Neural cell (in vitro differentiated cells): ENCODE measurements at regions not wholly inside any gene's neighbourhood (a gene's known extent, or its start where the extent isn't known, plus 50 kb on each side); places are given as distances from the start of the nearest gene placed in this dataset.

ENCODE experiments used
- EZH2 ChIP-seq: fragments of 200-600, 300-800 bp; shearing (Covaris generic), sonication (generic); IDR thresholded peaks from 2 replicates; pipeline ENCODE4 v1.6.1; 2014; ENCODE audit warnings: antibody characterized with exemption, low read length, borderline replicate concordance, mild to moderate bottlenecking; ENCODE audit not compliant: insufficient read depth, poor library complexity, severe bottlenecking
- TF ChIP-seq, protein P1 (sequence below): fragments of 450-650 bp; IDR thresholded peaks from 2 replicates; pipeline ENCODE4 v1.5.1; 2014; ENCODE audit warnings: antibody characterized with exemption, mild to moderate bottlenecking, moderate library complexity; ENCODE audit not compliant: poor library complexity, severe bottlenecking

DNA sequence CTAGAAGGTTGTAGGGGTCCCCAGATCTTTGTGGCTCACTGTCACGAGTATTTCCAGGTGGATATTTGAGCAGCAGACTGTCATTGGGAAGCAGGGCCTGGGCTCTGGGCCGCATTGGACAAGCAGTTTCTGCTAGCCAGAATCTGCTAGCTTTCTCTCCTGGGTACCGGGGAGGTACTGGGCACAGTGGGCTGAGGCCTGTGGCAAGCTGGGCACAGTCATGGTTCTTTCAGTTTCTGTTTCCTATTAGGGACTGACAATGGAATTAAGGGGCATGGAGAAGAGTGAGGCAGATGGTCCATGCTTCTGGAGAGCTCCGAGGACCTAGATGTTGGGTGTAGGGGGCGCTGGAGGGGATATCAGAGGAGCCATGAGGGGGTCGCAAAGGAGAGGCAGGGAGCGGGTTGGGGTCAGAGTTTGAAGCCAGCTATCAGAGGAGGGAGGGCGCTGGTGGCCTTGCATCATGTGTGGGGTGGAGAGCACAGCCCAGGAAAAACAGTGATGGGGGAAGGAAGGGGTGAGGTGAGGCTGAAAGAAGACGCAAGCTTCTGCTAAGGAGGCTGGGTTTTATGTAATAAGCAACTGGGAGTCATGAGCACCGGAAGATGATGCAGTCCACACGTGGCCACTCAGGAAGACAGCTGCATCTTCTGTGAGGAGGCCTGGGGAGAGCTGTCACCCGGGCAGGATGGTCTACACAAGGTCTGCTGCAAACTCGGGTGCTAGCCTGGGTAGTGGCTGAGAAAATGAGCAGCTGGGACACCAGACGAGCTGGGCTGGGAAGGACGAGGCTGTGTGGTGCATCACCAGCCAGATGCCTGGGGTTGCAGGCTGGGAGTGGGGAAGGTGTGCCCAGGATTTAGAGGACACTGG, 72.7 kb downstream of the IER5 start:
- TF ChIP-seq, protein P1, sequence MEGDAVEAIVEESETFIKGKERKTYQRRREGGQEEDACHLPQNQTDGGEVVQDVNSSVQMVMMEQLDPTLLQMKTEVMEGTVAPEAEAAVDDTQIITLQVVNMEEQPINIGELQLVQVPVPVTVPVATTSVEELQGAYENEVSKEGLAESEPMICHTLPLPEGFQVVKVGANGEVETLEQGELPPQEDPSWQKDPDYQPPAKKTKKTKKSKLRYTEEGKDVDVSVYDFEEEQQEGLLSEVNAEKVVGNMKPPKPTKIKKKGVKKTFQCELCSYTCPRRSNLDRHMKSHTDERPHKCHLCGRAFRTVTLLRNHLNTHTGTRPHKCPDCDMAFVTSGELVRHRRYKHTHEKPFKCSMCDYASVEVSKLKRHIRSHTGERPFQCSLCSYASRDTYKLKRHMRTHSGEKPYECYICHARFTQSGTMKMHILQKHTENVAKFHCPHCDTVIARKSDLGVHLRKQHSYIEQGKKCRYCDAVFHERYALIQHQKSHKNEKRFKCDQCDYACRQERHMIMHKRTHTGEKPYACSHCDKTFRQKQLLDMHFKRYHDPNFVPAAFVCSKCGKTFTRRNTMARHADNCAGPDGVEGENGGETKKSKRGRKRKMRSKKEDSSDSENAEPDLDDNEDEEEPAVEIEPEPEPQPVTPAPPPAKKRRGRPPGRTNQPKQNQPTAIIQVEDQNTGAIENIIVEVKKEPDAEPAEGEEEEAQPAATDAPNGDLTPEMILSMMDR = no peak
- no peak for TF ChIP-seq EZH2
